Lung (tissue), 11 donors: ENCODE measurements at regions not wholly inside any gene's neighbourhood (a gene's known extent, or its start where the extent isn't known, plus 50 kb on each side); places are given as distances from the start of the nearest gene placed in this dataset.
A peak's percentile ranks its signal among the peaks of the same experiment; 100 is the strongest.

Experiments used
- ATAC-seq: fragments of 200-7000 bp; cut with Tn5 transposase; one replicate; pipeline ENCODE4 v1.9.1; 2020; ENCODE audit warnings: moderate number of reproducible peaks; ENCODE audit not compliant: insufficient read depth, low FRiP score
- DNase-seq, 3 donors: peaks; one replicate each; pipeline ENCODE4 v3.0.0-alpha.2; 2013 to 2017
- H3K27ac ChIP-seq, 2 donors: one replicate each; pipeline ENCODE4 v1.5.1; 2013; ENCODE audit warnings: mild to moderate bottlenecking in 2 of 2, moderate library complexity in 2 of 2, control low read depth in 1 of 2, inconsistent platforms in 1 of 2, low read depth in 1 of 2, low read length in 1 of 2
- H3K27me3 ChIP-seq, 3 donors: one replicate each; pipeline ENCODE4 v1.5.1; 2013; ENCODE audit warnings: low read length in 2 of 3; ENCODE audit not compliant: control insufficient read depth in 3 of 3, insufficient read depth in 3 of 3
- H3K36me3 ChIP-seq, 4 donors: one replicate each; pipeline ENCODE4 v1.5.1; 2013; ENCODE audit warnings: low read length in 4 of 4, mild to moderate bottlenecking in 1 of 4, moderate library complexity in 1 of 4; ENCODE audit not compliant: control insufficient read depth in 4 of 4, insufficient read depth in 4 of 4
- H3K4me1 ChIP-seq, 5 donors: one replicate each; pipeline ENCODE4 v1.5.1; 2013; ENCODE audit warnings: low read length in 5 of 5, mild to moderate bottlenecking in 2 of 5, moderate library complexity in 1 of 5; ENCODE audit not compliant: control insufficient read depth in 5 of 5, insufficient read depth in 5 of 5
- H3K4me3 ChIP-seq: one replicate; pipeline ENCODE4 v1.5.1; 2013; ENCODE audit warnings: mild to moderate bottlenecking, control low read depth, moderate library complexity
- H3K9ac ChIP-seq, 2 donors: one replicate each; pipeline ENCODE4 v1.5.1; 2013; ENCODE audit warnings: low read length in 2 of 2, control low read depth in 1 of 2; ENCODE audit not compliant: insufficient read depth in 1 of 2
- H3K9me3 ChIP-seq, 4 donors: one replicate each; pipeline ENCODE4 v1.5.1; 2013; ENCODE audit warnings: low read length in 3 of 4, mild to moderate bottlenecking in 1 of 4, moderate library complexity in 1 of 4; ENCODE audit not compliant: control insufficient read depth in 4 of 4, insufficient read depth in 3 of 4
- WGBS, 2 donors: extraction: QIAGEN DNeasy Blood & Tissue Kit; methylation state at CpG; one replicate each; pipeline ENCODE4 v1.1.7; 2013; 5-methylcytosine and 5-hydroxymethylcytosine counted together
- TF ChIP-seq, protein P1 (sequence below): IDR thresholded peaks from 2 replicates; pipeline ENCODE4 v1.5.1; 2012; ENCODE audit warnings: mild to moderate bottlenecking; ENCODE audit errors: control extremely low read depth, extremely low read depth
- donor health status: control.
- donor health status: control.
- donor health status: Bipolar disorder and iron deficiency.
- donor health status: healthy.
- donor health status: DM: yes; HTN: yes; CAD: no.

DNA sequence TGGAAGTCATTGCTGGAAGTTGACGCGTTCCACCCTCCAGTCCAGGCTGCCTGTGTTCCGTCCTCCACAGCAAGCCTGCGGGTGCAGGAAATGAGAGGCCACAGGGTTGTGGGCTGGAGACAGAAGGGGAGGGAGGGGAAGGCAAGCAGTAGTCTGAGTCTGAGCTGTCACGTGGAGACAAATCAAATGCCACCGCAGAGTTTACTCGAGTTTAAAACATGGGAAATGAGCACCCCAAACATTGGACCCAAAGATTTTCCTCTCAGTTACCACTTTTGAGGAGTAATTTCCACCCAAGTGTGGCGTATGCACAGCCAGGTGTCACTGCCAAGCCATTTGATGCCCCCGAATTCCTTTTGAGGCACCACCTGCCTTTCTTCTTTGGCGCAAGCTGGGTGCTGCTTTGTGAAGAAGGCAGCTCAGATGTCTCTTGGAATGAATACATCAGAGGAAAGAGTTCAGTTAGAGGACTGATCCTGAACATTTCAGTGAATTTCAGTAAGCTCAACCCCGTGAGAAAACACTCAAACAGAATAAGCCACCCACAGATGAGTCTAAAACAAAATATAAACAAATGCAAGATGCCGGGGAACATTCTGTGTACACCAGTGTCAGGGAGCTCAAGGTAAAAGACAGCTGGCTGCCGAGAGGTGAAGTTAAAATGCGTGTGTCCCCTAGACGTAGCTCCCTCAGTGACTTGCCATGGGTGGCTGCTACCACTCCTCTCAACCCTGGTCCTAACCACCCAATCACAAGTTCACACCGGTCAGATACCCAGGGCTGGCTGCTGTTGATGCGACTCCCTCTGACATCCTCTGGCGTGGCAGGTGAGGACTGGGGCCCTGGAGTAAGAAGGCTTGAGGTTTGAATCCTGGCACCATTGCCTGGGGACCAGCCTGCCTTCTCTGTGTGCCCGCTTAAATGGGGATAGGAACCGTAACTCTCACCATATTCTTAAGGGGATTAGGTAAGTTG is 203.8 kb downstream of the UACA start:
- peak overlapping the region in 1 of 2 donors; percentile 23 for H3K27ac ChIP-seq
- peaks cover 0 to 23% (median 11%) of the 10 kb centered on the region in 5 donors for H3K4me1 ChIP-seq
- H3K9ac ChIP-seq, result peak overlapping the region in 1 of 2 donors; percentile 34
- H3K4me3 ChIP-seq, result no peak overlapping the region
- 44 to 46% methylated on average over 20 of the region's 20 CpGs for WGBS, 2 donors
- H3K36me3 ChIP-seq, result no peaks in the 10 kb centered on the region
- DNase-seq, result peak; percentile 77 to 91 (median 80)
- peak; percentile 60 for ATAC-seq
- TF ChIP-seq, protein P1, sequence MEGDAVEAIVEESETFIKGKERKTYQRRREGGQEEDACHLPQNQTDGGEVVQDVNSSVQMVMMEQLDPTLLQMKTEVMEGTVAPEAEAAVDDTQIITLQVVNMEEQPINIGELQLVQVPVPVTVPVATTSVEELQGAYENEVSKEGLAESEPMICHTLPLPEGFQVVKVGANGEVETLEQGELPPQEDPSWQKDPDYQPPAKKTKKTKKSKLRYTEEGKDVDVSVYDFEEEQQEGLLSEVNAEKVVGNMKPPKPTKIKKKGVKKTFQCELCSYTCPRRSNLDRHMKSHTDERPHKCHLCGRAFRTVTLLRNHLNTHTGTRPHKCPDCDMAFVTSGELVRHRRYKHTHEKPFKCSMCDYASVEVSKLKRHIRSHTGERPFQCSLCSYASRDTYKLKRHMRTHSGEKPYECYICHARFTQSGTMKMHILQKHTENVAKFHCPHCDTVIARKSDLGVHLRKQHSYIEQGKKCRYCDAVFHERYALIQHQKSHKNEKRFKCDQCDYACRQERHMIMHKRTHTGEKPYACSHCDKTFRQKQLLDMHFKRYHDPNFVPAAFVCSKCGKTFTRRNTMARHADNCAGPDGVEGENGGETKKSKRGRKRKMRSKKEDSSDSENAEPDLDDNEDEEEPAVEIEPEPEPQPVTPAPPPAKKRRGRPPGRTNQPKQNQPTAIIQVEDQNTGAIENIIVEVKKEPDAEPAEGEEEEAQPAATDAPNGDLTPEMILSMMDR, result no peak
- peaks cover 0 to 4% (median 0%) of the 10 kb centered on the region in 3 donors for H3K27me3 ChIP-seq
- no peaks in the 10 kb centered on the region for H3K9me3 ChIP-seq

- WGBS, 2 donors, result 84% methylated on average over 10 of the region's 10 CpGs
- TF ChIP-seq, protein P1, result no peak
- no peaks in the 10 kb centered on the region for H3K9me3 ChIP-seq
- H3K4me3 ChIP-seq, result no peak overlapping the region
- H3K27ac ChIP-seq, result no peak overlapping the region
- H3K27me3 ChIP-seq, result peaks cover 0 to 4% (median 0%) of the 10 kb centered on the region in 3 donors
- ATAC-seq, result no peak
- DNase-seq, result no peak
- no peaks in the 10 kb centered on the region for H3K36me3 ChIP-seq
- H3K9ac ChIP-seq, result peak overlapping the region in 1 of 2 donors; percentile 15
- peaks cover 0 to 23% (median 11%) of the 10 kb centered on the region in 5 donors for H3K4me1 ChIP-seq
Observed at GRCh38 chr15:70558406-70559264, 204.7 kb downstream of the UACA start.

GRCh38 chr15:70557521-70558258 is 205.7 kb downstream of the UACA start:
- WGBS, 2 donors, result 75 to 77% methylated on average over 3 of the region's 3 CpGs
- H3K27me3 ChIP-seq, result peaks cover 0 to 4% (median 0%) of the 10 kb centered on the region in 3 donors
- H3K4me3 ChIP-seq, result no peak overlapping the region
- no peaks in the 10 kb centered on the region for H3K36me3 ChIP-seq
- H3K27ac ChIP-seq, result no peak overlapping the region
- DNase-seq, result no peak
- ATAC-seq, result no peak
- TF ChIP-seq, protein P1, result no peak
- H3K9ac ChIP-seq, result no peak overlapping the region
- no peaks in the 10 kb centered on the region for H3K9me3 ChIP-seq
- H3K4me1 ChIP-seq, result peaks cover 0 to 23% (median 11%) of the 10 kb centered on the region in 5 donors
